ENCODE measurements at regions not wholly inside any gene's neighbourhood (a gene's known extent, or its start where the extent isn't known, plus 50 kb on each side); places are given as distances from the start of the nearest gene placed in this dataset.
"Not testable (repeated sequence)": the region's sequence is repeated elsewhere in the genome, so short reads cannot be mapped to it uniquely, and the experiment has no call there.

DNA sequence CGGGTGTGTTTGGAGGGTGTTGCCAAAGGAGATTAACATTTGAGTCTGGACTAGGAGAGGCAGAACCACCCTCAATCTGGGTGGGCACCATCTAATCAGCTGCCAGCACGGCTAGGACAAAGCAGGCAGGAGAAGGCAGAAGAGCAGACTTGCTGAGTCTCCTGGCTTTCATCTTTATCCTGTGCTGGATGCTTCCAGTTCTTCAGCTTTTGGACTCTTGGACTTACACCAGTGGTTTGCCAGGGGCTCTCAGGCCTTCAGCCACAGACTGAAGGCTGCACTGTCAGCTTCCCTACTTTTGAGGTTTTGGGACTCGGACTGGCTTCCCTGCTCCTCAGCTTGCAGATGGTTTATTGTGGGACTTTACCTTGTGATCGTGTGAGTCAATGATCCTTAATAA is 70.4 kb upstream of the AGAP9 start:
- TF ChIP-seq POLR2A (IDR thresholded peaks at IDR 0.05) = not testable (repeated sequence)
- TF ChIP-seq, protein P1, sequence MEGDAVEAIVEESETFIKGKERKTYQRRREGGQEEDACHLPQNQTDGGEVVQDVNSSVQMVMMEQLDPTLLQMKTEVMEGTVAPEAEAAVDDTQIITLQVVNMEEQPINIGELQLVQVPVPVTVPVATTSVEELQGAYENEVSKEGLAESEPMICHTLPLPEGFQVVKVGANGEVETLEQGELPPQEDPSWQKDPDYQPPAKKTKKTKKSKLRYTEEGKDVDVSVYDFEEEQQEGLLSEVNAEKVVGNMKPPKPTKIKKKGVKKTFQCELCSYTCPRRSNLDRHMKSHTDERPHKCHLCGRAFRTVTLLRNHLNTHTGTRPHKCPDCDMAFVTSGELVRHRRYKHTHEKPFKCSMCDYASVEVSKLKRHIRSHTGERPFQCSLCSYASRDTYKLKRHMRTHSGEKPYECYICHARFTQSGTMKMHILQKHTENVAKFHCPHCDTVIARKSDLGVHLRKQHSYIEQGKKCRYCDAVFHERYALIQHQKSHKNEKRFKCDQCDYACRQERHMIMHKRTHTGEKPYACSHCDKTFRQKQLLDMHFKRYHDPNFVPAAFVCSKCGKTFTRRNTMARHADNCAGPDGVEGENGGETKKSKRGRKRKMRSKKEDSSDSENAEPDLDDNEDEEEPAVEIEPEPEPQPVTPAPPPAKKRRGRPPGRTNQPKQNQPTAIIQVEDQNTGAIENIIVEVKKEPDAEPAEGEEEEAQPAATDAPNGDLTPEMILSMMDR (IDR thresholded peaks at IDR 0.05) = not testable (repeated sequence)
